OCI-LY3 (cell line): ENCODE measurements at regions not wholly inside any gene's neighbourhood (a gene's known extent, or its start where the extent isn't known, plus 50 kb on each side); places are given as distances from the start of the nearest gene placed in this dataset.

Source experiments
- H2AFZ ChIP-seq: fragments of 200-600, 300-600 bp; shearing (Covaris generic); 2 replicates; pipeline ENCODE4 v1.6.0; 2014; ENCODE audit warnings: antibody characterized with exemption, low read depth, low read length
- H3K27ac ChIP-seq: fragments of 200-600, 300-600 bp; sonication (generic); 2 replicates; pipeline ENCODE4 v1.5.1; 2014; ENCODE audit warnings: mild to moderate bottlenecking, low read length, moderate library complexity, mixed read lengths
- H3K27me3 ChIP-seq: fragments of 200-600, 300-600 bp; sonication (generic); 2 replicates; pipeline ENCODE4 v1.6.1; 2014; ENCODE audit warnings: low read depth, low read length, mixed read lengths
- H3K36me3 ChIP-seq: fragments of 200-600, 300-600 bp; sonication (generic); replicated peaks from 2 replicates; pipeline ENCODE3; 2014; ENCODE audit warnings: low read depth, low read length, mixed read lengths
- H3K4me1 ChIP-seq: fragments of 300-600, 200-600 bp; sonication (generic); 2 replicates; pipeline ENCODE4 v1.6.1; 2014; ENCODE audit warnings: low read length, mixed read lengths
- H3K4me2 ChIP-seq: fragments of 200-600, 300-600 bp; sonication (generic); 2 replicates; pipeline ENCODE4 v1.6.1; 2014; ENCODE audit warnings: low read length, mixed read lengths
- H3K4me3 ChIP-seq: fragments of 300-600, 200-600 bp; sonication (generic); 2 replicates; pipeline ENCODE4 v1.5.1; 2014; ENCODE audit warnings: antibody characterized with exemption, mild to moderate bottlenecking, low read length, moderate library complexity
- H3K79me2 ChIP-seq: fragments of 300-600, 200-600 bp; shearing (Covaris generic); 2 replicates; pipeline ENCODE4 v1.6.1; 2014; ENCODE audit warnings: mild to moderate bottlenecking, low read length, mixed read lengths
- H3K9ac ChIP-seq: fragments of 300-600, 200-600 bp; shearing (Covaris generic); 2 replicates; pipeline ENCODE4 v1.6.0; 2014; ENCODE audit warnings: mild to moderate bottlenecking, low read length, moderate library complexity
- H3K9me3 ChIP-seq: fragments of 200-600, 300-600 bp; shearing (Covaris generic); 2 replicates; pipeline ENCODE4 v1.6.1; 2014; ENCODE audit warnings: low read length, mixed read lengths; ENCODE audit not compliant: insufficient read depth
- H4K20me1 ChIP-seq: fragments of 200-600, 300-600 bp; sonication (generic); 2 replicates; pipeline ENCODE4 v1.6.1; 2016; ENCODE audit warnings: low read length, mixed read lengths; ENCODE audit not compliant: insufficient read depth
- CTCF ChIP-seq: fragments of 200-600, 300-600 bp; sonication (generic); IDR thresholded peaks from 2 replicates; pipeline ENCODE4 v1.5.1; 2014; ENCODE audit warnings: antibody characterized with exemption, low read length, low read depth
- EZH2phosphoT487 ChIP-seq: fragments of 200-600 bp; shearing (Covaris generic); IDR thresholded peaks from 2 replicates; pipeline ENCODE4 v1.6.1; 2018; ENCODE audit warnings: antibody characterized with exemption, mixed run types, low read depth

GRCh38 chr3:64410226-64410625, 185.0 kb upstream of the PRICKLE2 start:
- Histone ChIP-seq H3K4me1 (no peaks in the 10 kb centered on the region), H3K27ac (no peak overlapping the region), H3K9ac (no peak overlapping the region), H3K79me2 (no peaks in the 10 kb centered on the region), H4K20me1 (no peaks in the 10 kb centered on the region), H3K27me3 (no peaks in the 10 kb centered on the region), H2AFZ (no peak overlapping the region), H3K4me3 (no peak overlapping the region), H3K9me3 (no peaks in the 10 kb centered on the region), H3K4me2 (no peak overlapping the region), H3K36me3 (no peaks in the 10 kb centered on the region)
- TF ChIP-seq EZH2phosphoT487 (no peak), CTCF (no peak)

DNA sequence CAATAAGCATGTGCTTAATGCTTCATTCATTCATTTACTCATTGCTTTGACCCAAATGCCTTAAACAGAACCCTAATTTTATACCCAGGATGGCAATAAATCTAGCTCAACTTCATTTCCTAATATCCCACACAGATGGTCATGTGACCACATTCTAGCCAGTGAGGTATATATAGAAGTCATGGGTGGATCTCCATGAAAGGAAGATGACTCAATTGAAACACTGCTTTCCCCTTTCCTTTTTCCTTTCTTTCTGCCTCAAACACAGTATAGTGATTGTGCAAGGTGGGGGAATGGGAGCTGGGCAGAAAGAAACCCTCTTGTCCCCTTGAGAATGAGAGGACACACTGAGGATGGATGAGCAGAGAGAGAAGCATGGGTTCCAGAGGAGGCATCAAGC, 183.5 kb upstream of the PRICKLE2 start:
- Histone ChIP-seq H3K36me3 (no peaks in the 10 kb centered on the region), H3K4me2 (no peak overlapping the region), H3K79me2 (no peaks in the 10 kb centered on the region), H3K4me1 (no peaks in the 10 kb centered on the region), H2AFZ (no peak overlapping the region), H3K9me3 (no peaks in the 10 kb centered on the region), H4K20me1 (no peaks in the 10 kb centered on the region), H3K27me3 (no peaks in the 10 kb centered on the region), H3K9ac (no peak overlapping the region), H3K27ac (no peak overlapping the region), H3K4me3 (no peak overlapping the region)
- no peak for TF ChIP-seq EZH2phosphoT487
- TF ChIP-seq CTCF = no peak

DNA sequence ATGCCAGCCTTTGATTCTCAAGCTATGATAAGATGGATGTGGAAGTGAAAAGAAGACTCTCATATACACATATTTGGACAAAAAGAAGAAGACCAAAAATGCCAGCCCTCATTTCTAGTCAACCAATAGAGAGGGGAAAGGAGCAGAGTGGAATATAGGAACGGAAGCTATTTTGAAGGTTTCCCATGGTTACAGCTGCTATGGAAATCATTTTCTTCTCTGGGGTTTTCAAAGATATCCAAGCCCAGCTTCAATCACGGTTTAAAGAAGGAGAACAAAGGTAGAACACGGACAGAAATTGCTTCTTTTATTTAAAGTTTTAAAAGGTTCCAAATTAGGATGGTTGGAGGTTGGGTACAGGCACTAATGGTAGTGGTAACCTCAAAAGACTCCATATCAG, 181.0 kb upstream of the PRICKLE2 start:
- TF ChIP-seq CTCF = no peak
- TF ChIP-seq EZH2phosphoT487 = no peak
- H3K9ac ChIP-seq = no peak overlapping the region
- H3K36me3 ChIP-seq = no peaks in the 10 kb centered on the region
- no peaks in the 10 kb centered on the region for H3K79me2 ChIP-seq
- no peaks in the 10 kb centered on the region for H3K27me3 ChIP-seq
- no peaks in the 10 kb centered on the region for H3K9me3 ChIP-seq
- no peak overlapping the region for H3K4me3 ChIP-seq
- no peaks in the 10 kb centered on the region for H3K4me1 ChIP-seq
- H2AFZ ChIP-seq = no peak overlapping the region
- H3K27ac ChIP-seq = no peak overlapping the region
- no peak overlapping the region for H3K4me2 ChIP-seq
- no peaks in the 10 kb centered on the region for H4K20me1 ChIP-seq

DNA sequence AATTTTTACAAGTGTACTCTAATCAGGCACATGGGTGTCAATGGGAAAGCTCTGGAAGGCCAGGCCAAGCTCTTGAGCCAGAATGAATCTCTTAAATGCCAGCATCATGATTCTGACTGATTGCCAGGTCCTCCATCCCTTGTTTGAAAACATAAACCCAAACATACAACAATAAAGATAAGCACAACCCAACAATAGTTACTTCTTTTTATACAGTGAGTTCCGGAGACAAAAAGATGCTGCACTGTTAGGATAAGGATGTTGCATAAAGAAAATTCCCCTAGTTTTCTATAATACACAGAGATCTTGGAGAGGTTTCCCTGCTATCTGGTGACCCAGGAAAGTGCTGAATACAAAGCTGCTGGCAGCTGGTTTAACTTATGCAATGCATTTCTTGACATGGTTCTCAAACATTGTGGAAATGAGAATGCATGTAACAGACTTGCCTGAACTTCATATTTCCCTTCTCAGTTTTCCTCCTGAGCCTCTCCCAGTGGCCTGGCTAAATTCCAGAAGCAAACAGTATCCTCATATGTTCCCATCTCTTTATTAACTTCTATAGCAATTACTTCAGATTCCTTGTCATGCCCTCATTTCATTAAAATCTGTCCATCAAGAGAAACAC, 180.1 kb upstream of the PRICKLE2 start:
- no peaks in the 10 kb centered on the region for H3K27me3 ChIP-seq
- H3K36me3 ChIP-seq = no peaks in the 10 kb centered on the region
- H3K4me3 ChIP-seq = no peak overlapping the region
- H3K9me3 ChIP-seq = no peaks in the 10 kb centered on the region
- no peak overlapping the region for H3K27ac ChIP-seq
- no peaks in the 10 kb centered on the region for H3K4me1 ChIP-seq
- no peaks in the 10 kb centered on the region for H4K20me1 ChIP-seq
- H3K9ac ChIP-seq = no peak overlapping the region
- H2AFZ ChIP-seq = no peak overlapping the region
- no peak overlapping the region for H3K4me2 ChIP-seq
- TF ChIP-seq CTCF (no peak), EZH2phosphoT487 (no peak)
- no peaks in the 10 kb centered on the region for H3K79me2 ChIP-seq
